OCI-LY7 (cell line): ENCODE measurements at regions not wholly inside any gene's neighbourhood (a gene's known extent, or its start where the extent isn't known, plus 50 kb on each side); places are given as distances from the start of the nearest gene placed in this dataset.

Experiments
- BruUV-seq: library from RNA; stranded (reverse); fragments of 400-500 nt; replicated peaks from 2 replicates; lab custom pipeline; 2021; lab: Mats Ljungman, UMichigan
- CTCF ChIA-PET: fragments of 300-600 bp; sonication (Branson Sonifier 250); formaldehyde crosslinking; loops from one replicate; lab custom pipeline; 2022; ENCODE audit warnings: antibody characterized with exemption; ENCODE audit not compliant: unreplicated experiment; lab: Charles Lee
- POLR2A ChIA-PET: fragments of 300-600 bp; sonication (Branson Sonifier 250); formaldehyde crosslinking; loops from one replicate; lab custom pipeline; 2022; ENCODE audit warnings: antibody characterized with exemption; lab: Charles Lee
- DNase-seq: peaks from one replicate; pipeline ENCODE4 v3.0.0-alpha.2; 2015; ENCODE audit warnings: low spot score
- H2AFZ ChIP-seq: fragments of 200-600 bp; sonication (generic), shearing (Covaris generic); 2 replicates; pipeline ENCODE4 v1.6.1; 2014; ENCODE audit warnings: mild to moderate bottlenecking, antibody characterized with exemption, low read length, moderate library complexity
- H3K27ac ChIP-seq: fragments of 200-600 bp; sonication (generic); 2 replicates; pipeline ENCODE4 v1.5.1; 2014; ENCODE audit warnings: mixed run types, low read depth, mild to moderate bottlenecking, moderate library complexity, low read length, inconsistent platforms; ENCODE audit not compliant: poor library complexity, severe bottlenecking
- H3K36me3 ChIP-seq: fragments of 200-600 bp; sonication (generic); 2 replicates; pipeline ENCODE4 v1.6.1; 2014; ENCODE audit warnings: mild to moderate bottlenecking, antibody characterized with exemption, low read length, moderate library complexity, mixed read lengths; ENCODE audit not compliant: insufficient read depth
- H3K4me1 ChIP-seq: fragments of 200-600 bp; sonication (generic); 2 replicates; pipeline ENCODE4 v1.5.1; 2014; ENCODE audit warnings: mild to moderate bottlenecking, low read length; ENCODE audit not compliant: insufficient read depth, poor library complexity, severe bottlenecking
- H3K4me2 ChIP-seq: fragments of 200-600 bp; sonication (generic); 2 replicates; pipeline ENCODE4 v1.6.1; 2014; ENCODE audit warnings: mild to moderate bottlenecking, low read length
- H3K4me3 ChIP-seq: fragments of 200-600 bp; sonication (generic); 2 replicates; pipeline ENCODE4 v1.5.1; 2014; ENCODE audit warnings: mild to moderate bottlenecking, low read depth, low read length; ENCODE audit not compliant: poor library complexity, severe bottlenecking
- H3K79me2 ChIP-seq: fragments of 200-600 bp; sonication (generic); 2 replicates; pipeline ENCODE4 v1.6.1; 2016; ENCODE audit warnings: low read depth, mild to moderate bottlenecking, low read length, moderate library complexity, mixed read lengths; ENCODE audit not compliant: insufficient read depth
- H3K9me2 ChIP-seq: fragments of 200-600 bp; sonication (generic); 2 replicates; pipeline ENCODE4 v1.6.1; 2016; ENCODE audit warnings: mild to moderate bottlenecking, low read length, mixed read lengths; ENCODE audit not compliant: insufficient read depth
- H3K9me3 ChIP-seq: fragments of 200-600 bp; sonication (generic); 2 replicates; pipeline ENCODE4 v1.6.1; 2014; ENCODE audit warnings: mild to moderate bottlenecking, mixed run types, low read length, mixed read lengths
- H4K20me1 ChIP-seq: fragments of 200-600 bp; sonication (generic); 2 replicates; pipeline ENCODE4 v1.6.1; 2014; ENCODE audit warnings: mild to moderate bottlenecking, antibody characterized with exemption, low read length, moderate library complexity, mixed read lengths; ENCODE audit not compliant: insufficient read depth
- CTCF ChIP-seq: fragments of 200-600 bp; sonication (generic); conservative IDR thresholded peaks from 2 replicates; pipeline ENCODE4 v1.5.1; 2014; ENCODE audit warnings: mild to moderate bottlenecking, antibody characterized with exemption, low read length, moderate library complexity, mixed read lengths
- EZH2phosphoT487 ChIP-seq: fragments of 200-600 bp; sonication (generic); IDR thresholded peaks from 2 replicates; pipeline ENCODE4 v1.6.1; 2018; ENCODE audit warnings: low read depth, borderline replicate concordance, mild to moderate bottlenecking, mixed run types, antibody characterized with exemption, low read length, moderate library complexity, mixed read lengths
- intact Hi-C: fragments of 100-400 bp; cut with micrococcal nuclease; formaldehyde crosslinking; loops from one replicate; pipeline ENCODE4 v1.10.0; 2022; ENCODE audit not compliant: unreplicated experiment

- intact Hi-C loops = no loop called here
- no peak overlapping the region for H2AFZ ChIP-seq
- CTCF ChIA-PET = no interaction called here
- POLR2A ChIA-PET = no interaction called here
- H3K27ac ChIP-seq = no peak overlapping the region
- no peak for DNase-seq
- H3K9me3 ChIP-seq = no peaks in the 10 kb centered on the region
- H3K4me2 ChIP-seq = no peak overlapping the region
- H3K36me3 ChIP-seq = no peaks in the 10 kb centered on the region
- TF ChIP-seq CTCF = no peak
- TF ChIP-seq EZH2phosphoT487 = no peak
- H4K20me1 ChIP-seq = no peaks in the 10 kb centered on the region
- H3K9me2 ChIP-seq = no peaks in the 10 kb centered on the region
- H3K79me2 ChIP-seq = no peaks in the 10 kb centered on the region
- H3K4me1 ChIP-seq = no peaks in the 10 kb centered on the region
- H3K4me3 ChIP-seq = no peak overlapping the region
- no TSS peak for BruUV-seq
Observed at GRCh38 chr9:18074041-18074440, 399.9 kb upstream of the ADAMTSL1 start.

- H3K4me3 ChIP-seq = no peak overlapping the region
- no peaks in the 10 kb centered on the region for H3K4me1 ChIP-seq
- no peak overlapping the region for H3K27ac ChIP-seq
- H2AFZ ChIP-seq = no peak overlapping the region
- no peaks in the 10 kb centered on the region for H3K79me2 ChIP-seq
- H3K9me3 ChIP-seq = no peaks in the 10 kb centered on the region
- no peak for DNase-seq
- ChIA-PET POLR2A (no interaction called here), CTCF (no interaction called here)
- H4K20me1 ChIP-seq = no peaks in the 10 kb centered on the region
- no peaks in the 10 kb centered on the region for H3K9me2 ChIP-seq
- TF ChIP-seq CTCF = no peak
- no TSS peak for BruUV-seq
- no peaks in the 10 kb centered on the region for H3K36me3 ChIP-seq
- H3K4me2 ChIP-seq = no peak overlapping the region
- intact Hi-C loops = no loop called here
Observed at GRCh38 chr9:18075253-18075952, 398.6 kb upstream of the ADAMTSL1 start.

- no peaks in the 10 kb centered on the region for H3K4me1 ChIP-seq
- H3K9me3 ChIP-seq = no peaks in the 10 kb centered on the region
- H2AFZ ChIP-seq = no peak overlapping the region
- POLR2A ChIA-PET = interaction anchor here (0.8 to 1.2 kb wide), 2 partner anchors 12 to 15 kb away, joined by 3 read pairs; no protein-coding TSS in a partner anchor
- TF ChIP-seq CTCF (no peak), EZH2phosphoT487 (no peak)
- intact Hi-C loops = no loop called here
- H3K27ac ChIP-seq = no peak overlapping the region
- no peaks in the 10 kb centered on the region for H3K79me2 ChIP-seq
- no peak overlapping the region for H3K4me2 ChIP-seq
- CTCF ChIA-PET = no interaction called here
- no peak overlapping the region for H3K4me3 ChIP-seq
- no peaks in the 10 kb centered on the region for H3K9me2 ChIP-seq
- H4K20me1 ChIP-seq = no peaks in the 10 kb centered on the region
- BruUV-seq = no TSS peak
- no peaks in the 10 kb centered on the region for H3K36me3 ChIP-seq
- DNase-seq = no peak
Observed at GRCh38 chr9:18077941-18078678, 395.8 kb upstream of the ADAMTSL1 start.
